HCT116 (cell line): ENCODE measurements at regions not wholly inside any gene's neighbourhood (a gene's known extent, or its start where the extent isn't known, plus 50 kb on each side); places are given as distances from the start of the nearest gene placed in this dataset.

ENCODE experiments used
- EGR1 ChIP-seq: IDR thresholded peaks from 2 replicates; pipeline ENCODE4 v1.6.1; 2012; ENCODE audit warnings: low read depth
- EZH2 ChIP-seq: fragments of 200-600 bp; sonication (generic); IDR thresholded peaks from 2 replicates; pipeline ENCODE4 v1.6.1; 2017; ENCODE audit warnings: antibody characterized with exemption, mixed run types
- EZH2phosphoT487 ChIP-seq: fragments of 200-600 bp; IDR thresholded peaks from 2 replicates; pipeline ENCODE4 v1.6.1; 2018; ENCODE audit warnings: antibody characterized with exemption, borderline replicate concordance
- JUND ChIP-seq: IDR thresholded peaks from 2 replicates; pipeline ENCODE4 v1.6.1; 2012
- POLR2A ChIP-seq: IDR thresholded peaks from 2 replicates; pipeline ENCODE4 v1.7.0; 2011; ENCODE audit warnings: borderline replicate concordance; ENCODE audit not compliant: insufficient read depth, insufficient read length; ENCODE audit errors: extremely low read depth
- POLR2AphosphoS5 ChIP-seq: IDR thresholded peaks from 2 replicates; pipeline ENCODE4 v1.6.1; 2011; ENCODE audit warnings: mild to moderate bottlenecking, low read depth, low read length, moderate library complexity
- YY1 ChIP-seq: IDR thresholded peaks from 2 replicates; pipeline ENCODE4 v1.6.1; 2011; ENCODE audit warnings: low read length, low read depth, moderate library complexity, mild to moderate bottlenecking; ENCODE audit not compliant: insufficient replicate concordance; ENCODE audit errors: extremely low read depth
- ZNF274 ChIP-seq: fragments of 200-500 bp; sonication (Bioruptor generic); IDR thresholded peaks from 2 replicates; pipeline ENCODE4 v1.6.1; 2014; ENCODE audit warnings: mild to moderate bottlenecking, low read depth, low read length, inconsistent platforms
- TF ChIP-seq, protein P1 (sequence below), 3 experiments: fragments of 200-600 bp in 1 of 3; sonication (generic) in 1 of 3; IDR thresholded peaks in 2 of 3; conservative IDR thresholded peaks in 1 of 3; 2 replicates each; pipeline ENCODE4 v1.5.1; 2012 to 2017; ENCODE audit warnings: low read depth in 2 of 3, low read length in 2 of 3, antibody characterized with exemption in 1 of 3, borderline replicate concordance in 1 of 3, control low read depth in 1 of 3, mild to moderate bottlenecking in 1 of 3, mixed read lengths in 1 of 3, mixed run types in 1 of 3, moderate library complexity in 1 of 3; ENCODE audit not compliant: insufficient read depth in 1 of 3
- TF ChIP-seq, protein P2 (sequence below): IDR thresholded peaks from 2 replicates; pipeline ENCODE4 v1.6.1; 2012; ENCODE audit warnings: low read depth

DNA sequence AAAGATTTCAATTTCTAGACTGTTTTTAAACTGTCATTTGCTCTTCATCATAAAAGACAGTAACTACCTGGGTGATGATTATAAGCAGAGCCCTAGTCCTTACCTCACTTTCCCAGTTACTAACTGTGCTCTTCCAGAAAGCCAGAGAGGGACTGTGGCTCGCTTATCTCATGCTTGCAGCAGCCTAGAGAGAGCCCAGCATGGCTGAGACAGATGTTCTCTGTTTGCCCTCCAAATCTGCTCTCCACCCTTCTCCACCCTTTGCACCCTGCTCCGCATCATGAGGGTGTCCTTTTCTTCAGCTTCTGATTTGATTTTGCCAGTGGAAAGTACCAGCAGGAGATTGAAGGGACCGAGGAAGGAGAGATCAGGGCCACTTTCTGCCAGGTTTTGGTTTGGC, 61.2 kb upstream of the SELENOP start:
- TF ChIP-seq YY1: no peak
- TF ChIP-seq POLR2AphosphoS5: no peak
- TF ChIP-seq, protein P1, sequence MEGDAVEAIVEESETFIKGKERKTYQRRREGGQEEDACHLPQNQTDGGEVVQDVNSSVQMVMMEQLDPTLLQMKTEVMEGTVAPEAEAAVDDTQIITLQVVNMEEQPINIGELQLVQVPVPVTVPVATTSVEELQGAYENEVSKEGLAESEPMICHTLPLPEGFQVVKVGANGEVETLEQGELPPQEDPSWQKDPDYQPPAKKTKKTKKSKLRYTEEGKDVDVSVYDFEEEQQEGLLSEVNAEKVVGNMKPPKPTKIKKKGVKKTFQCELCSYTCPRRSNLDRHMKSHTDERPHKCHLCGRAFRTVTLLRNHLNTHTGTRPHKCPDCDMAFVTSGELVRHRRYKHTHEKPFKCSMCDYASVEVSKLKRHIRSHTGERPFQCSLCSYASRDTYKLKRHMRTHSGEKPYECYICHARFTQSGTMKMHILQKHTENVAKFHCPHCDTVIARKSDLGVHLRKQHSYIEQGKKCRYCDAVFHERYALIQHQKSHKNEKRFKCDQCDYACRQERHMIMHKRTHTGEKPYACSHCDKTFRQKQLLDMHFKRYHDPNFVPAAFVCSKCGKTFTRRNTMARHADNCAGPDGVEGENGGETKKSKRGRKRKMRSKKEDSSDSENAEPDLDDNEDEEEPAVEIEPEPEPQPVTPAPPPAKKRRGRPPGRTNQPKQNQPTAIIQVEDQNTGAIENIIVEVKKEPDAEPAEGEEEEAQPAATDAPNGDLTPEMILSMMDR (IDR thresholded peaks at IDR 0.05 in 2 of 3, conservative IDR thresholded peaks at IDR 0.05 in 1 of 3; ENCODE audit: borderline replicate concordance in 1 of 3, insufficient read depth in 1 of 3, low read depth in 2 of 3, low read length in 2 of 3): no peak
- TF ChIP-seq EZH2phosphoT487: no peak
- TF ChIP-seq POLR2A: no peak
- no peak for TF ChIP-seq JUND
- TF ChIP-seq, protein P2, sequence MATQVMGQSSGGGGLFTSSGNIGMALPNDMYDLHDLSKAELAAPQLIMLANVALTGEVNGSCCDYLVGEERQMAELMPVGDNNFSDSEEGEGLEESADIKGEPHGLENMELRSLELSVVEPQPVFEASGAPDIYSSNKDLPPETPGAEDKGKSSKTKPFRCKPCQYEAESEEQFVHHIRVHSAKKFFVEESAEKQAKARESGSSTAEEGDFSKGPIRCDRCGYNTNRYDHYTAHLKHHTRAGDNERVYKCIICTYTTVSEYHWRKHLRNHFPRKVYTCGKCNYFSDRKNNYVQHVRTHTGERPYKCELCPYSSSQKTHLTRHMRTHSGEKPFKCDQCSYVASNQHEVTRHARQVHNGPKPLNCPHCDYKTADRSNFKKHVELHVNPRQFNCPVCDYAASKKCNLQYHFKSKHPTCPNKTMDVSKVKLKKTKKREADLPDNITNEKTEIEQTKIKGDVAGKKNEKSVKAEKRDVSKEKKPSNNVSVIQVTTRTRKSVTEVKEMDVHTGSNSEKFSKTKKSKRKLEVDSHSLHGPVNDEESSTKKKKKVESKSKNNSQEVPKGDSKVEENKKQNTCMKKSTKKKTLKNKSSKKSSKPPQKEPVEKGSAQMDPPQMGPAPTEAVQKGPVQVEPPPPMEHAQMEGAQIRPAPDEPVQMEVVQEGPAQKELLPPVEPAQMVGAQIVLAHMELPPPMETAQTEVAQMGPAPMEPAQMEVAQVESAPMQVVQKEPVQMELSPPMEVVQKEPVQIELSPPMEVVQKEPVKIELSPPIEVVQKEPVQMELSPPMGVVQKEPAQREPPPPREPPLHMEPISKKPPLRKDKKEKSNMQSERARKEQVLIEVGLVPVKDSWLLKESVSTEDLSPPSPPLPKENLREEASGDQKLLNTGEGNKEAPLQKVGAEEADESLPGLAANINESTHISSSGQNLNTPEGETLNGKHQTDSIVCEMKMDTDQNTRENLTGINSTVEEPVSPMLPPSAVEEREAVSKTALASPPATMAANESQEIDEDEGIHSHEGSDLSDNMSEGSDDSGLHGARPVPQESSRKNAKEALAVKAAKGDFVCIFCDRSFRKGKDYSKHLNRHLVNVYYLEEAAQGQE: no peak
- no peak for TF ChIP-seq EZH2
- no peak for TF ChIP-seq EGR1
- no peak for TF ChIP-seq ZNF274
